A172 (cell line): ENCODE measurements at regions not wholly inside any gene's neighbourhood (a gene's known extent, or its start where the extent isn't known, plus 50 kb on each side); places are given as distances from the start of the nearest gene placed in this dataset.
"Not testable (repeated sequence)": the region's sequence is repeated elsewhere in the genome, so short reads cannot be mapped to it uniquely, and the experiment has no call there.

Experiments
- DNase-seq: peaks from one replicate; pipeline ENCODE4 v3.0.0-alpha.2; 2015; ENCODE audit warnings: low spot score

DNA sequence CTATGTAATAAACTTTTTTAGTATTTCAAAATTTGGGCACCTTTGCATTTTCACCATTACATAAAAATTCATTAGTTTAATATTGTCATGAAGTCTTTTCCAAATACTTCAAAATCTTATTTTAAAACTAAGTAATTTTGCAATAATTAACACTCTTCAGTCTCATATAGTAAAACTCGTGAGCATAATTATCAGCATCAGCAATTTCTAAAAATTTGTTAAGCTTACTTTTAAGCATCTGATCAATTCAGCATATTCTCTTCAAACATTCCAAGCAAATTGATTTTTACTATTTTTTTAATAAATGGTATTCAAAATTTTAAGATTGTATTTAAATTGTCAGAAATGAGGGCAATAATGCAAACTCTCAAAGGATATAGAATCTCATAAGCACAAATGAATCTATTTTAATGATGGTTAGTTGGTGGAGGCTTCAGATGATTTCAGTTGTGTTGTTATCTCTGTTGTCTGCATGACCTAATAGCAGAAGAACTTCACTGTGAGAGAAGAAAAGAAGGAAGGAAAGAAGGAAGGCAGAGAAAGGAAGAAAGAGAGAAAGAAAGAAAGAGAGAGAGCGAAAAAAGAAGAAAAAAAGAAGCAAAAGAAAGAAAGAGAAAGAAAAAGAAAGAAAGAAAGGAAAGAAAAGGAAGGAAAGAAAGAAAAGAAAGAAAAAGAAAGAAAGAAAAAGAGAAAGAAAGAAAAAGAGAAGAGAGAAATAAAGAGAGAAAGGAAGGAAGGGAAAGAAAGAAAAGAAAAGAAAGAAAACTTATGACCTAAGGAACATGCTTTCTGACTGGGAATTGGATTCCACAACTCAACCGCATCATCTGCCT, 860.5 kb downstream of the NCAM2 start:
- no peak for DNase-seq

DNA sequence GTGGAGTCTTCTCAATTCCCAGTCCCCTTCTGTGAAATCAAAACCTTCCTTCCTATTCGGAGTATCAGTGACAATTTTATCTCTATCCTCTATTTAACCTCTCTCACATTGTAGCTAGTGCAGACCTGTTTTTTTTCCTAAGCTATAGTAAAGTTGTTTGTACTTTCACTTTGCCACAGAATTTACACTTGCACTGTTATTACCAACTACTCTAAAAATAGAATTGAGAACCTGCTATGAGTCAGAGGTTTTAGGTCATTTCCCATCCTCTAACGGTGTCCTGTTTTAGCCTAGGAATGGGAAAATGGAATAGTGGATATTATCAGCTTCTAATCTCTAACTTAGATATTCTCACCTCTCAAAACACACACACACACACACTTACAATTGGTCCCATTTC, 862.7 kb downstream of the NCAM2 start:
- DNase-seq = peak; percentile 11

DNA sequence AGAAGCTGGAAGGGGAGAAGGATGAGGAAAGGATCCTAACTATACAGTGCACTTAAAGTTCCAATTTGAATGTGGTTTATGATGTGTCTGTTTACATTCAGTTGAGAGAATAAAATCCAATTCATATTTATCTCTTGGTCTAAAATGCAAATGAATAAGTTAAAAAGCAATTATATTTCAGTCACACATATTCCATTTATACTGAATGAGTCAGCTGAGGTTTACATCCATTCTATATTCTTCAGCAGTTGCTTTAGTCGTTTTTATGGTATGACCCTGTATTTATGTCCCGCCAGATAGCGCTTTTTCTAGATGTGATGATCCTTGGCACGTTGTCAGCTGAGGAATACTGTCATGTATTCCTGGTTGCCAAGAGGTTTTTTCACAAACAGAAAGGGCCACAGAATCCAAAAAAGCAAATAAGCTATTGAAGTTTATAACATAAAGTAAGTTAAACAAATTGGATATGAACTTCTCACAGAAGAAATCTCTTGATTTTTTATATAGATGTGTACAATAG, 866.2 kb downstream of the NCAM2 start:
- no peak for DNase-seq

DNA sequence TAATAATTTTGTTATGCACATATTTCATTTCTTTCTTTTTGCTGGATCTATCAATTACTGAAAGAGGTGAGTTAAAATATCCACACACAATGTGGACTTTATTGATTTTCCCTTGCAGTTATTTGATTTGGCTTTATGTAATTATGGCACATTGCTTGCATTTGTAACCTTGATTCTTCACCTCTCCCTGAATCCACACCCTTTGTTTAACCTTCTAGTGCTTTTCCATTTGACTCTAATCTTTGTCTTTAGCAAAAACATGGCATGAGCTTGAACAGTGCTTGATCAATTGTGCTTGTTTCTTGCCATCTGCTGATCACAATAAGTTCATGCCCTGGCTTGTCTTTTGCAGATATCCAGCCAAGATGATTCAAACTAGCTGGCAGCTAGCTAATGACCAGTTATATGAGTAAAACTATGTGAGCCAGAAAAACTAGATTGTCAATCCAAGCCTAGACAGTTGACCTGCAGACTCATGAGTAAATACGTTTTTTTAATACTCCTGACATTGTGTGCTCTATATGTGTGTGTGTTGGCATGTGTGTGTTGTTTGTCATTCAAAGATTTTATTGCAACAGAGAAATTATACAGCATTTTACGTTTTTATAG, 899.2 kb downstream of the NCAM2 start:
- DNase-seq = no peak

DNA sequence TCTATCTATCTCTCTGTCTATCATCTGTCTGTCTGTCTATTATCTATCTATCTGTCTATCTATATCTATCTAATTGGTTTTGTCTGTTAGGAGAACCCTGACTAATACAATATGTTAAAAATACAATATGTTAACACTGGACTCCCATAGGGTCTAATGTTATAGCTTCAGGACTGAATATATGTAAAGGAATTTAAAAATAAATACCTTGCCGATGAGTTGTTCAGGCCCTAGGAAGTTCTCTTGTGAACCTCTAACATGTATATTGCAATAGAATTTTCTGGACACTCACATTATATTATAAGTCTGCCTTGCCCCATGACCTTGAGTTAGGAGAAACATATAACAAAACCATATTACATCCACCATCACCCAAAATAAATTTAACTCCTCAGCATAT, 900.6 kb downstream of the NCAM2 start:
- DNase-seq = no peak

DNA sequence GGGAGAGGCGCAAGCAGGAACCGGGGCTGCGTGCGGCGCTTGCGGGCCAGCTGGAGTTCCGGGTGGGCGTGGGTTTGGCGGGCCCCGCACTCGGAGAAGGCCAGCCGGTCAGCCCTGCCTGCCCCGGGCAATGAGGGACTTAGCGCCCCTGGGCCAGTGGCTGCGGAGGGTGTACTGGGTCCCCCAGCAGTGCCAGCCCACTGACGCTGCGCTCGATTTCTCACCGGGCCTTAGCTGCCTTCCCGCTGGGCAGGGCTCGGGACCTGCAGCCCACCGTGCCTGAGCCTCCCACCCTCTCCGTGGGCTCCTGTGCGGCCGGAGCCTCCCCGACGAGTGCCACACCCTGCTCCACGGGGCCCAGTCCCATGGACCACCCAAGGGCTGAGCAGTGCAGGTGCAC, 904.2 kb downstream of the NCAM2 start:
- not testable (repeated sequence) for DNase-seq

DNA sequence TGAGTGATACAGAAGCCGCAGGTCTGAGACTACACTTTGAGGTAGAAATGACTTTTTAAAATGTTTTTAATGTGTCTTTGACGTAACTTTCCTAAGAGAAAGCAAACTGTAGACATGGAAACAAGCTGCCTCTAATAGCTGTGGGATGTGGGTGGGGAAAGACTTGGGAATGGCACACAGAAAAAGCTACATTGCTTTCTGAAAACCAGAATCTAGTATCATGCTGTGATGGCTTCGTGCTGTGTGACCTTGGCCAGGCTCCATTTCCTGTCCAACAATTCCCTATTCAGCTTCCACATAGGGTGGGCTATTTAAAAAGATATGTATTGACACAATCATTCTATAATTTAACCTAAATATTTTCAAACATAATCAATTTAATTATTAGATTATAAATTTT, 909.1 kb downstream of the NCAM2 start:
- no peak for DNase-seq

DNA sequence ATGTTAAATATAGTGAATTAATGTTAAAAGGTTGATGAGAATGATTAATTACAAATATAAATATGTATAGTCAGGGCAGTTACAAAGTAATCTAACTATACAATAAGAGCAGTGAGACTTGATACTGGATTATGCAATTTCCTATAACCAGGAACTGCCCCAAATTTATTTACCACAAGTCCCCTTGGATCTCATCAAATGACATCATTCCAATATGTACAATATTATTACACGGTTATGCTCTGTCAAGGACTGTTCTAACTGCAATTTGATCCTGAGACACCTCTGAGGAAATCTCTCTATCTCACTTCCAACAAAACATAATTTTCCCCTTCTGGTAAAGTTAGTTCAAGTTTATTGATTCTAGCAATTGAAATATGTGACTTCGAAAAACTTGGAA, 917.6 kb downstream of the NCAM2 start:
- DNase-seq = no peak

DNA sequence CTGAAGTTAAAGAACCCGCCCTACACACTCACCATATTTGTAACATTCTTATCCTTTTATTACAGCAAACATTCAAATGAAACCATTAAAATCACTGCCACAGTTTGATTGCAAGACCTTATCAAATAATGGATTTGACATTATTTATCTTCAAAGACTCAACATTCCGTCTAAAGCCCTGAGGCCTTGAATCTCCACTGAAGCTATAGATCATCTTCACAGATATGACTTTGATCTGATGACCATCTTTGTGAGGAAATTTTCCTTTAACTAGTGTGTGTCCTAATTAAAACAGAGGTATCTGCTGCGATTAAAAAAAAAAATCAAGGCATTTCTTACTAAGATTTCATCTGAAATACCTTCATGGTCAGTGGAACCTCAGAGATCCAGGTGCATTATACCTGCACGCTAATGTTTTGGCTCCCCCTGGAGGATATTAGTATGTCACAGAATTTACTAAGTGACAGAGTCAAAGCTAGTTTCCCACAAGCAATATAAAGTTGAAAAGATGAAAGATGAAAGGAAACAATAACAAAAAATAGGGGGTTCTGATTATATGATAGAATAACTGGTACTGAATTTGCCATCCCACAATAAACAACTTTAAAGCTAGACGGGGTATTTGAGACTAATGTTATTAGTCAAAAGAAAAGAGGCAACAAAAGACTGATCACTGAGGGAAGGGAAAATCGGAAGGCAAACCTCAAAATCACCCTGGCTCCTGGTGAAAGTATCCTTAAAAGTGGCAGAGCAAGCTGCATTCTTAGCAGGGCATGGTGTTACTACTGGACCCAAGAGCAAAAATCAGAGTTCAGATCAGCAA, 923.4 kb downstream of the NCAM2 start:
- DNase-seq = peak; percentile 13

DNA sequence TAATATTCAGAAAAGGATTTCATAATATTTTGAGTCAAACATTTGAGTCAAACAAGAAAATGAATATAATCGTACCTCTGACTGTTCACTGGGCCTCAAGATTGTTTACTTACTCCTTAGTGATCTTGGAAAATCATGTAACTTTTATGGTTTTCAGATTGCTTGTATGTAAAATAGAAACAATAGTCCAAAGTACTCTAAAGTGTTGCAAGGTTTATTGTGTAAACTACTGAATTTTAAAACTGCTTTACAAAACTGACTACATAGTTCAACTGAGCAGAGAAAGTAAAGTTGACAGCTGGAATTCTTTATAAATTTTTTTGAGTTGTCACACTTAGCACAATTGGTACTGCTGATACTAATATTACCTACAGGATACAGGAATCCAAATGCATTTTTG, 931.0 kb downstream of the NCAM2 start:
- no peak for DNase-seq

DNA sequence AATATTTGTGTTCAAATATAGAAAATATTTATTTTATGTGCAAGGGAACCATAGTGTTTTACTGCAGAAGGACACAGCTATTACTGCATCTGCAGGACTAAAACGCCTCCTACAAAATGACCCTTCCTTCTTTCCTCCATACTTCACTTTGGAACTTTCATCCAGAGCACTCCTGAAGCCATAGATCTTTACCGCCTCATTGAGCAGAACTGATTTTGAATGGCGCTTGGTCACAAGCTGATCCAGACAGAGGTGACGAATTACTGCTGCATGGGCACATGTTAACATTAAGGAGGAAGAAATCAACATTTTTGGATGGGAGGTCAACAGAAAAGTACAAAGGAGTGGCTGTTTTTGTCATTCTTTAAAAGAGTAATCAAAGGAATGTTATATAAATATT, 931.6 kb downstream of the NCAM2 start:
- DNase-seq = no peak

DNA sequence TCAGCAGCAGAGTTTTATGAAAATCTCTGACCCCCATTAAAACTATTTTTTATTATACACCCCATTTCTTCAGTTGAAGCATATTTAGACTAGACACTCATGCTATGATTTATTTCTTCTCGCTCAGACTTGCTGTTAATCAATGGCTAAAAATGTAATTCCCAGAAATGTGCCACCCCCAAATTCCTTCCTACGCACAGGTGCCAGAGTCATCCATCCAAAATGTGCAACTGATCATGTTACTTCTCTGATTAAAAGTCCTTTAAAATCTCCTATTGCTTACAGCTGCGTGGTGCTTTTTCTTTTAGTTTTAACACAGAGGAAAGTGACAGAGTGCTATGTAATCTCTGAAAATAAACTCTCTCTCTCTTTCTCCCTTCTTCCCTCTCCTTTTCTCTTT, 954.4 kb downstream of the NCAM2 start:
- DNase-seq = no peak

DNA sequence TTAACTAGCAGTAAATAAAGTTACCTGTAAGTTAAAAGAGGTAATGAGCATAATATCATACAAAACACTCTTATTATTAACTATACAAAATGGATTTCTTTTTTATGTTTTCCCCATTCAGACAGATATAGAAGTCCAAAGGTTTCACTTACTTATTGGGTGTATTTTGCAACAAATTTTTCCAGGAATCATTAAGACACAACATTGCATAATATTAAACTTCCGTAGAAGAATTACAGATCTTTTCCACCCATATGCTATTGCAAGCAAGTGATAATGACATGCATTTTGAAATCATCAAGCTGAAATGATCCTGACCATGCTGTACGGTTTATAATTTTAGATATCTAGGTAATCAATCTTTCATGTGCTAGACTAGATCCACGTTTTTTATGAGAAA, 957.0 kb downstream of the NCAM2 start:
- no peak for DNase-seq

DNA sequence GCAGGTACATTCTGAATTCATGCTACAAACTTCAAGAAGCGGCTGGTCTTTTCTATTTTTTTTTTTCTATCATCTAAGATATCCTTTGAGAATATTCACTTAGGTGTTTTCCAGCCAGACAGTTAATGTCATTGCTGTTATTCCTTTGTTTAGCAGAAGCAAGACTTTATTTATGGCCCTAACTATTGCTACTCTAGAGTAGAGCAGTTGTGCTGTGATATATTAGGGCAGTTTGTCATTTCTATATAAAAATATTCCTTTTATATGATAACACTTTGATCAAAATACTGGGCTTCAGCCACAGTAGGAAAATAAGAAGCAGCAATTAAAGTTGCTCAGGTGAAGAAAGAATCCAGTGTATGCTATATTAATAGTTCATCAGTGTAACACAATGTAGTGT, 959.3 kb downstream of the NCAM2 start:
- DNase-seq = no peak

DNA sequence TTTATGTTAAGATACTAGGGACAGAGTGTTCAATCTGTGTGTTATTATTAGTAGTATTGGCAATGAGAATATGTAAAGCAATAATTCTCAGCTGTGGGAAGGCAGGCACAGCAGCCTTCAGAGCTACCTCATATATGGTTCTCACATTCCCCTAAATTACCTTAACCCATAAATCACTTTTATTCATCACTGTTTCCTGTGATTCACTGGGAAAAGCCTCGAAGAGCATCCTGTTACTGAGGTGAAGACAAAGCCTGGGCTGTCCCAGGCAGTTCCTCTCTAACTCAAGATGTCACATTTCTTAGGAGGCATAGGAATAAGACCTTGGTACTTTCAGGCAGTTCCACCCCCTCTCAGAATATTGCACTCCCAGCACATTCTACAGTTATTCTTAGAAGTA, 965.7 kb downstream of the NCAM2 start:
- no peak for DNase-seq

DNA sequence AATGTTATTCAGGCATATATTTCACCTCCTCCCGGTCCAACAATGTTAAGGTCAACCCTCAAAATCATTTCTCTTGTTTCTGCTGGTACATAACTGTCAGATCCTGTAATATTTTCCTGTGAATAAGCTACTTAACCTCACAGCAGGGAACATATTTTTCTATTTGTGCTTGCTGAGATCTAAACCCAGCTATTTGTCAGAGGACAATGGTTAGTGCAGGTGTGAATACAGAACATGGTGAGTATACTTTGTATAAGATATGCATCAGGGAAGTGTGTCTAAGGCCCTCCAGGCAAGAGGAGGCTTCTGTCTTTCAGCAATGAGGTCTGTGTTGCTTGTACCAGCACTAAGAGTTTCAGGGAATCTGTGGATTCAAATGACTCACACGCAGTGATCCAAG, 970.6 kb downstream of the NCAM2 start:
- DNase-seq = no peak

DNA sequence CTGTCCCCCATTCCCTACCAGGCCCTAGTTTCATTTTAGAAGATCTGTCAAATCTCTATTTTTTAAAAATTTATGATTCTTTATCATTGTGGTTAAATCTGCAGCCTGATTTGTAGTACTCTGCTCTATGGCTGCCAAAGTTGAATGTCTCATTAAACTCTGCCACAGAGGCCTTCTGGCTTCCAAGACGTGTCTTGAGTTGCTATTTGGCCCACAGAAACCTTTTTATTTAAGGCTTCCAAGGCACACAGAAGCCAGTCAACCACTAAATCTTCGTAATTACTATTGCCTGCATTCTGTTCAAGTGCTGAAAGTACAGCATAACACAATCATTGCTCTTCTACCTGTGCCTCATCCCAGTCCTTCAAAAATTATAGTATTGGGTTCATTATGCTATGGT, 971.0 kb downstream of the NCAM2 start:
- DNase-seq = no peak

DNA sequence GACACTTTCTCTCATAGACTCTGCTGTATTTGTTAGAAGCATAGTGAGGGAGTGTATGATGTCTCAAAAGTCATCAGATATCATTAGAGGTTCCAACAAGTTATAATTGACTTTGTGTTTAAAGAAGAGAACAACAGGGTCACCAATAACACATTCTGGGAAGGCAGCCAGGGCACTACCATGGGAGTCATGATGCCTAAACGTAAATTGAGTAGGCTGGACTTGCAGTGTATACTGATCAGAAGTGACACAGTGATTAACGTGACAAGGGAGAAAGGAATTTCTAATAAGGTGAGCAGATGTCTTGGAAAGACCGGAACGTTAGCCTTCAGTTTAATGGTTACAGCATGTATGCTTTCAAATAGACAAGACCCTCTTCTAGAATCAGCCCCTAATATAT, 973.2 kb downstream of the NCAM2 start:
- DNase-seq = no peak

DNA sequence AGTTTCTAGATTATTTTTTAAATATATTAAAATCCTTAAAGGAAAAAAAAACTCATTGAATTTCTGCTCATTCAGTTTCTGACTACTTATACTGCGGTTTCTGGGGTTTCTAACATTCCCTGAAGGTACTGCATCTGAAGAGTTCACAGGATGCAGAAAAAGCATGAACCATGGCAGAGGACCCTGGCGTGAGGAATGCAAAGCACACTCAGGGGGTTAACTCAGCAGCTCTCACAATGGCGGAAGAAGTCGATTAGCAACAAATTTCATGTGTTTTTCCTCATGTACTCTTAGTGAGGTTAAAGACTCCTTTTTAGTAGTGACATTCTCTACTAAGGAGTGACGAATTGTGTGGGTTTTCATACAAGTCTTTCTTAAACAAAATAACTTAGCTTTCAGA, 975.6 kb downstream of the NCAM2 start:
- DNase-seq = no peak

DNA sequence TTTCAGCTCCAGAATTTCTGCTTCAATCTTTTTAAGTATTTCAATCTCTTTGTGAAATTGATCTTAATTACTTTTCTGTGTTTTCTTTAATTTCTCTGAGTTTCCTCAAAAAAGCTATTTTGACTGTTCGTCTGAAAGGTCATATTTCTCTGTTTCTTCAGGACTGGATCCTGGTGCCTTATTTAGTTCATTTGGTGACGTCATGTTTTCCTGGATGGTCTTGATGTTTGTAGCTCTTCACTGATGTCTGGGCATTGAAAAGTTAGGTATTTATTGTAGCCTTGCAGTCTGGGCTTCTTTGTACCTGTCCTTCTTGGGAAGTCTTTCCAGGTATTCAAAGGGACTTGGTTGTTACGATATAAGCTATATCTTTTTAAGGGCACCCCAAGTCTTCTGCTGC, 998.7 kb downstream of the NCAM2 start:
- DNase-seq = no peak

DNA sequence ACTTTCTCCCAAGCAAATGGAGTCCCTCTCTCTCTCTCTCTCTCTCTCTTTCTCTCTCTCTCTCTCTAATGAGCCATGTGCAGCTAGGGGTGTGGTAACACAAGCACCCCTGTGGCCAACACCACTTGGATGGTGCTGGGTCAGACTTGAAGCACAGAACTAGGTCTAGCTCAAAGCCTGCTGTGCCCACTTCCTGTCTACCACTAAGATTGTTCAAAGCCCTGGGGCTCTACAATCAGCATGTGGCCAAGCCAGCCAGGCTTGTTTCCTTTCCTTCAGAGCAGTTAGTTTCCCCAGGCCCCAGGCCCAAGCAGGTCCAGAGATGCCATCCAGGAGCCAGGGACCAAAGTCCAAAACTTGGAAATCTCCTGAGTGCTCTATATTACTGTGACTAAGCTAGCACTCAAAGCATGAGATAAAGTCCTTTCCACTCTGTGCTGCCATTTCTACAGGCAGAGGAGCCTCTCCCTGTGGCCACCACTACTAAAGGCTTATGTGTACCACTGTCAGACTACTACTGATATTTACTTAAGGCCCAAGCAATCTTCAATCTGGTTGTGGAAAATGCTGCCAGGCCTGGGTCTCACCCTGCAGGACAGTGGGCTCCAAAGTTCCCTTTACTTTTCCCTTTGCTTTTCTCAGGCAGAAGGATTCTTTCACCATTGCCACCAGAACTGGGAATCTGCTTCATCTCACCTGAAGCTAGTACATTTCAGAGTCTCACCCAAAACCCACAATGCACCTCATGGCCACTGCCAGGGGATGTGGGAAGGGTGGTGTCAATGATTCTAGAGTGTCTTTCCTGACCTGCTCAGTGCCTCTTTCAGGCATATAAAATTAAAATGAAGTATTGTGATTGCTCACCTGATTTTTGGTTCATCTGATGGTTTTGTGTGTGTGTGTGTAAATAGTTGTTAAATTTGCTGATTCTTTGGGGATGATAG, 999.5 kb downstream of the NCAM2 start:
- DNase-seq = no peak

DNA sequence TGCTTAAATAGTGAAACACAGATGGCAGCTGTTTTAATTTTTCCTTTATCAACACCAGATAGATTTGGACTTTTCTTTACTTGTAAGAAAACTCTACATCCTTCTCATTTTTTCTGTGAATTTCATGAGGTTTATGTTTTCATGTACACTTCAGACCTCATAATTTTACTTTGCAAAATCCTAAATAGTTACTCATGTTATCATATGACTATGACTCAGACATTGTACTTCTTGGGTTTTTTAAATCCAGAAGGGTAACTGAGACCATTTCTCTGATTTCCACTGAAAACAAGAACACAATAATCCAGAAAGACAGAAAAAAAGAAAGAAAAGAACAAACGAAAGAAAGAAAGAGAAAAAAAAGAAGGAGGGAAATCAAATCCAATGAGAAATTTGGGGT, 1021.6 kb downstream of the NCAM2 start:
- no peak for DNase-seq
